Gastrocnemius medialis (tissue), 4 donors: ENCODE measurements at regions not wholly inside any gene's neighbourhood (a gene's known extent, or its start where the extent isn't known, plus 50 kb on each side); places are given as distances from the start of the nearest gene placed in this dataset.

ENCODE experiments used
- ATAC-seq, 2 donors: fragments of 150-250 bp; one replicate each; pipeline ENCODE4 v1.9.1; 2016
- DNase-seq, 2 donors: peaks; one replicate each; pipeline ENCODE4 v3.0.0-alpha.2; 2019
- H3K27ac ChIP-seq, 4 donors: fragments of 200-600 bp; sonication (generic); 1 replicate in 1 of 4; 2 replicates in 3 of 4; pipeline ENCODE4 v1.5.1; 2016 to 2018; ENCODE audit warnings: mild to moderate bottlenecking in 2 of 4, moderate library complexity in 1 of 4
- H3K27me3 ChIP-seq, 3 donors: fragments of 200-600 bp; sonication (generic) in 2 of 3; 1 replicate in 1 of 3; 2 replicates in 2 of 3; pipeline versions ENCODE4 v1.5.1 to v1.6.0; 2016 to 2019; ENCODE audit warnings: mild to moderate bottlenecking in 1 of 3, moderate library complexity in 1 of 3
- H3K36me3 ChIP-seq, 2 donors: fragments of 200-600 bp; sonication (generic) in 1 of 2; one replicate each; pipeline ENCODE4 v1.5.1; 2017 to 2018
- H3K4me1 ChIP-seq, 2 donors: fragments of 200-600 bp; sonication (generic) in 1 of 2; one replicate each; pipeline ENCODE4 v1.5.1; 2016 to 2017; ENCODE audit warnings: mild to moderate bottlenecking in 2 of 2
- H3K4me3 ChIP-seq, 4 donors: fragments of 200-600 bp; sonication (generic) in 3 of 4; 1 replicate in 1 of 4; 2 replicates in 3 of 4; pipeline ENCODE4 v1.5.1; 2016 to 2019; ENCODE audit warnings: mild to moderate bottlenecking in 2 of 4
- H3K9me3 ChIP-seq, 3 donors: fragments of 200-600 bp; sonication (generic) in 2 of 3; 1 replicate in 1 of 3; 2 replicates in 2 of 3; pipeline ENCODE4 v1.5.1; 2016 to 2019
- POLR2A ChIP-seq, 2 donors: fragments of 450-650 bp; IDR thresholded peaks; one replicate each; pipeline ENCODE4 v1.6.1; 2017; ENCODE audit warnings: antibody characterized with exemption in 2 of 2, mild to moderate bottlenecking in 2 of 2, moderate library complexity in 2 of 2
- in situ Hi-C, 4 donors: fragments of 200-750 bp; cut with MboI; loops; one replicate each; pipeline versions ENCODE4 v1.15.0 to v1.8.0; 2017; ENCODE audit warnings: low sequenced_read_pairs in 4 of 4
- intact Hi-C: fragments of 100-400 bp; cut with DNase I; formaldehyde crosslinking; loops from one replicate; pipeline ENCODE4 v1.15.1; 2023; ENCODE audit warnings: low total_unique reads

DNA sequence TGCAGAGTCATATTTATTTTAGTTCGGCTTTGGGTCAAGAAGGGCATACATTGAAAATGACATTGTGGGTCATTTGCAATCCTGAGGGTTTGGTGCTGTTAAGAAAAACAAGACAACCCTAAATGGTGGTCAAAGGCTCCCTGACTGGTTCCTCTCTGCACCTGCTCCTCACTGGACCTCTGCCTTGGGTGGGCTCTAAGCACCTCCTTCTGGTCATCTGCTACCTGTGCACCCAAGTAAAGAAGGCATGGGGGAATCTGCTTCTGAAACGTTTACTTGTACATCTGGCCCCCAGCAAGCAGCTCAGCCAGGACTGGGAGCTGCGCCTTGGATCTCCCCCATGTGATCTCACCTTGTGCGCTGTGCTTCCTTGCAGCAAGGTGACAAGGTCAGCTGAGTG lies 55.2 kb upstream of the MAL start:
- TF ChIP-seq POLR2A (IDR thresholded peaks at IDR 0.05) = no peak
- intact Hi-C loops (no loop called here), in situ Hi-C loops (no loop called here)
- ATAC-seq = no peak
- no peaks in the 10 kb centered on the region for H3K4me1 ChIP-seq
- DNase-seq = no peak
- no peaks in the 10 kb centered on the region for H3K36me3 ChIP-seq
- no peak overlapping the region for H3K4me3 ChIP-seq
- no peak overlapping the region for H3K27ac ChIP-seq
- no peaks in the 10 kb centered on the region for H3K9me3 ChIP-seq
- H3K27me3 ChIP-seq = peaks cover 0 to 25% (median 20%) of the 10 kb centered on the region in 3 donors
